Testis (tissue), 2 donors: ENCODE measurements at regions not wholly inside any gene's neighbourhood (a gene's known extent, or its start where the extent isn't known, plus 50 kb on each side); places are given as distances from the start of the nearest gene placed in this dataset.

Experiments used
- CTCF ChIP-seq, 3 experiments: fragments of 450-650 bp in 2 of 3; fragments of 200-600 bp in 1 of 3; sonication (generic) in 1 of 3; IDR thresholded peaks; one replicate each; pipeline ENCODE4 v1.5.1; 2016 to 2019; ENCODE audit warnings: antibody characterized with exemption in 3 of 3, mild to moderate bottlenecking in 2 of 3, moderate library complexity in 1 of 3
- POLR2A ChIP-seq: fragments of 450-650 bp; IDR thresholded peaks from one replicate; pipeline ENCODE4 v1.6.1; 2017; ENCODE audit warnings: antibody characterized with exemption, mild to moderate bottlenecking, moderate library complexity

GRCh38 chr14:101457301-101457935 lies 103.9 kb upstream of the DIO3 start:
- no peak for TF ChIP-seq CTCF (IDR thresholded peaks at IDR 0.05)
- no peak for TF ChIP-seq POLR2A
